Hepatic stellate cell (primary cell): ENCODE measurements at regions not wholly inside any gene's neighbourhood (a gene's known extent, or its start where the extent isn't known, plus 50 kb on each side); places are given as distances from the start of the nearest gene placed in this dataset.

Experiments
- DNase-seq: peaks from one replicate; pipeline ENCODE4 v3.0.0; 2011; ENCODE audit warnings: low spot score

GRCh38 chr1:218025454-218025853 is 259.6 kb upstream of the RRP15 start:
- DNase-seq = no peak

- DNase-seq = no peak
Observed at GRCh38 chr1:218027152-218027551, 257.9 kb upstream of the RRP15 start.

GRCh38 chr1:218030846-218031245 is 254.2 kb upstream of the RRP15 start:
- no peak for DNase-seq

- DNase-seq = no peak
Observed at GRCh38 chr1:218031901-218032300, 253.2 kb upstream of the RRP15 start.

- no peak for DNase-seq
Observed at GRCh38 chr1:218034468-218034867, 250.6 kb upstream of the RRP15 start.

- DNase-seq = no peak
Observed at GRCh38 chr1:218048828-218049420, 236.2 kb upstream of the RRP15 start.

- DNase-seq = no peak
Observed at GRCh38 chr1:218049641-218050040, 235.5 kb upstream of the RRP15 start.

GRCh38 chr1:218058730-218059129 is 226.4 kb upstream of the RRP15 start:
- no peak for DNase-seq

GRCh38 chr1:218064426-218064825 is 220.7 kb upstream of the RRP15 start:
- DNase-seq = no peak

GRCh38 chr1:218066332-218066731 is 218.8 kb upstream of the RRP15 start:
- no peak for DNase-seq

GRCh38 chr1:218068241-218068640 is 216.9 kb upstream of the RRP15 start:
- DNase-seq = no peak

GRCh38 chr1:218069180-218069579 is 215.9 kb upstream of the RRP15 start:
- DNase-seq = no peak

- no peak for DNase-seq
Observed at GRCh38 chr1:218073062-218073461, 212.0 kb upstream of the RRP15 start.

- DNase-seq = no peak
Observed at GRCh38 chr1:218078916-218079315, 206.2 kb upstream of the RRP15 start.

GRCh38 chr1:218079347-218079746 is 205.7 kb upstream of the RRP15 start:
- no peak for DNase-seq

GRCh38 chr1:218079820-218080219 is 205.3 kb upstream of the RRP15 start:
- no peak for DNase-seq

GRCh38 chr1:218080863-218081262 is 204.2 kb upstream of the RRP15 start:
- DNase-seq = no peak

- no peak for DNase-seq
Observed at GRCh38 chr1:218081358-218081757, 203.7 kb upstream of the RRP15 start.

GRCh38 chr1:218090459-218090858 is 194.6 kb upstream of the RRP15 start:
- DNase-seq = no peak

- DNase-seq = no peak
Observed at GRCh38 chr1:218101409-218101808, 183.7 kb upstream of the RRP15 start.

GRCh38 chr1:218108034-218108433 is 177.1 kb upstream of the RRP15 start:
- no peak for DNase-seq

- DNase-seq = no peak
Observed at GRCh38 chr1:218112862-218113261, 172.2 kb upstream of the RRP15 start.

- DNase-seq = no peak
Observed at GRCh38 chr1:218123968-218124367, 161.1 kb upstream of the RRP15 start.

GRCh38 chr1:218135371-218135770 is 149.7 kb upstream of the RRP15 start:
- DNase-seq = no peak

GRCh38 chr1:218139761-218140160 is 145.3 kb upstream of the RRP15 start:
- no peak for DNase-seq
